ENCODE measurements at regions not wholly inside any gene's neighbourhood (a gene's known extent, or its start where the extent isn't known, plus 50 kb on each side); places are given as distances from the start of the nearest gene placed in this dataset.
"Not testable (repeated sequence)": the region's sequence is repeated elsewhere in the genome, so short reads cannot be mapped to it uniquely, and the experiment has no call there.

GRCh38 chr12:41663598-41664265 lies 475.6 kb downstream of the PDZRN4 start:
- DNase-seq (ENCODE audit: low read depth), result peak; percentile 34
- H3K9ac ChIP-seq (ENCODE audit: low read length), result no peak overlapping the region

GRCh38 chr12:41661141-41661765 lies 473.1 kb downstream of the PDZRN4 start:
- peaks cover 3% of the 10 kb centered on the region for H3K27me3 ChIP-seq (replicated peaks; ENCODE audit: control insufficient read depth, insufficient read depth, low read length)
- H3K4me3 ChIP-seq (ENCODE audit: low read length), result no peak overlapping the region
- DNase-seq (ENCODE audit: low read depth), result no peak
- no peaks in the 10 kb centered on the region for H3K36me3 ChIP-seq (ENCODE audit: control insufficient read depth, insufficient read depth, low read length, severe bottlenecking)
- no peak overlapping the region for H3K9ac ChIP-seq (ENCODE audit: low read length)
- H3K9me3 ChIP-seq (ENCODE audit: control insufficient read depth, low read length), result no peaks in the 10 kb centered on the region
- H3K4me1 ChIP-seq (ENCODE audit: control insufficient read depth, insufficient read depth, low read length), result no peaks in the 10 kb centered on the region

More at GRCh38 chr12:41663598-41664265, 475.6 kb downstream of the PDZRN4 start:
- Histone ChIP-seq H3K36me3 (ENCODE audit: control insufficient read depth, insufficient read depth, low read length, severe bottlenecking) (no peaks in the 10 kb centered on the region), H3K27me3 (replicated peaks; ENCODE audit: control insufficient read depth, insufficient read depth, low read length) (no peaks in the 10 kb centered on the region), H3K9me3 (ENCODE audit: control insufficient read depth, low read length) (no peaks in the 10 kb centered on the region), H3K4me1 (ENCODE audit: control insufficient read depth, insufficient read depth, low read length) (no peaks in the 10 kb centered on the region), H3K4me3 (ENCODE audit: low read length) (no peak overlapping the region)

GRCh38 chr12:41656454-41656853 lies 468.3 kb downstream of the PDZRN4 start:
- Histone ChIP-seq H3K9me3 (ENCODE audit: control insufficient read depth, low read length) (no peaks in the 10 kb centered on the region), H3K4me1 (ENCODE audit: control insufficient read depth, insufficient read depth, low read length) (no peaks in the 10 kb centered on the region), H3K27me3 (replicated peaks; ENCODE audit: control insufficient read depth, insufficient read depth, low read length) (peaks cover 3% of the 10 kb centered on the region), H3K36me3 (ENCODE audit: control insufficient read depth, insufficient read depth, low read length, severe bottlenecking) (no peaks in the 10 kb centered on the region), H3K4me3 (ENCODE audit: low read length) (no peak overlapping the region), H3K9ac (ENCODE audit: low read length) (no peak overlapping the region)
- DNase-seq (ENCODE audit: low read depth), result no peak

- H3K4me1 ChIP-seq (ENCODE audit: control insufficient read depth, insufficient read depth, low read length), result no peaks in the 10 kb centered on the region
- no peaks in the 10 kb centered on the region for H3K36me3 ChIP-seq (ENCODE audit: control insufficient read depth, insufficient read depth, low read length, severe bottlenecking)
- no peak overlapping the region for H3K4me3 ChIP-seq (ENCODE audit: low read length)
- DNase-seq (ENCODE audit: low read depth), result no peak
- H3K9me3 ChIP-seq (ENCODE audit: control insufficient read depth, low read length), result no peaks in the 10 kb centered on the region
- peaks cover 3% of the 10 kb centered on the region for H3K27me3 ChIP-seq (replicated peaks; ENCODE audit: control insufficient read depth, insufficient read depth, low read length)
- H3K9ac ChIP-seq (ENCODE audit: low read length), result no peak overlapping the region
Observed at GRCh38 chr12:41653386-41654326, 465.5 kb downstream of the PDZRN4 start.

- no peak overlapping the region for H3K9ac ChIP-seq (ENCODE audit: low read length)
- no peak for DNase-seq (ENCODE audit: low read depth)
- no peaks in the 10 kb centered on the region for H3K9me3 ChIP-seq (ENCODE audit: control insufficient read depth, low read length)
- no peak overlapping the region for H3K4me3 ChIP-seq (ENCODE audit: low read length)
- no peaks in the 10 kb centered on the region for H3K4me1 ChIP-seq (ENCODE audit: control insufficient read depth, insufficient read depth, low read length)
- peaks cover 3% of the 10 kb centered on the region for H3K27me3 ChIP-seq (replicated peaks; ENCODE audit: control insufficient read depth, insufficient read depth, low read length)
- H3K36me3 ChIP-seq (ENCODE audit: control insufficient read depth, insufficient read depth, low read length, severe bottlenecking), result no peaks in the 10 kb centered on the region
Observed at GRCh38 chr12:41652981-41653380, 464.9 kb downstream of the PDZRN4 start.

- Histone ChIP-seq H3K4me3 (ENCODE audit: low read length) (no peak overlapping the region), H3K4me1 (ENCODE audit: control insufficient read depth, insufficient read depth, low read length) (no peaks in the 10 kb centered on the region), H3K9ac (ENCODE audit: low read length) (no peak overlapping the region), H3K9me3 (ENCODE audit: control insufficient read depth, low read length) (no peaks in the 10 kb centered on the region), H3K36me3 (ENCODE audit: control insufficient read depth, insufficient read depth, low read length, severe bottlenecking) (no peaks in the 10 kb centered on the region), H3K27me3 (replicated peaks; ENCODE audit: control insufficient read depth, insufficient read depth, low read length) (no peaks in the 10 kb centered on the region)
- DNase-seq (ENCODE audit: low read depth), result no peak
Observed at GRCh38 chr12:41645624-41646023, 457.5 kb downstream of the PDZRN4 start.

GRCh38 chr12:41642808-41643207 lies 454.7 kb downstream of the PDZRN4 start:
- not testable (repeated sequence) for H3K4me1 ChIP-seq (ENCODE audit: control insufficient read depth, insufficient read depth, low read length); H3K9ac ChIP-seq (ENCODE audit: low read length); H3K4me3 ChIP-seq (ENCODE audit: low read length); DNase-seq (ENCODE audit: low read depth); H3K9me3 ChIP-seq (ENCODE audit: control insufficient read depth, low read length); H3K36me3 ChIP-seq (ENCODE audit: control insufficient read depth, insufficient read depth, low read length, severe bottlenecking); H3K27me3 ChIP-seq (replicated peaks; ENCODE audit: control insufficient read depth, insufficient read depth, low read length)

- Histone ChIP-seq H3K4me1 (ENCODE audit: control insufficient read depth, insufficient read depth, low read length) (no peaks in the 10 kb centered on the region), H3K36me3 (ENCODE audit: control insufficient read depth, insufficient read depth, low read length, severe bottlenecking) (no peaks in the 10 kb centered on the region), H3K27me3 (replicated peaks; ENCODE audit: control insufficient read depth, insufficient read depth, low read length) (no peaks in the 10 kb centered on the region), H3K9me3 (ENCODE audit: control insufficient read depth, low read length) (no peaks in the 10 kb centered on the region), H3K9ac (ENCODE audit: low read length) (no peak overlapping the region), H3K4me3 (ENCODE audit: low read length) (no peak overlapping the region)
- no peak for DNase-seq (ENCODE audit: low read depth)
Observed at GRCh38 chr12:41636653-41637052, 448.5 kb downstream of the PDZRN4 start.

GRCh38 chr12:41635626-41636364 lies 447.7 kb downstream of the PDZRN4 start:
- Histone ChIP-seq H3K4me1 (ENCODE audit: control insufficient read depth, insufficient read depth, low read length) (no peaks in the 10 kb centered on the region), H3K36me3 (ENCODE audit: control insufficient read depth, insufficient read depth, low read length, severe bottlenecking) (no peaks in the 10 kb centered on the region)

GRCh38 chr12:41634091-41634490 lies 446.0 kb downstream of the PDZRN4 start:
- no peak for DNase-seq (ENCODE audit: low read depth)
- H3K4me1 ChIP-seq (ENCODE audit: control insufficient read depth, insufficient read depth, low read length), result no peaks in the 10 kb centered on the region
- no peaks in the 10 kb centered on the region for H3K36me3 ChIP-seq (ENCODE audit: control insufficient read depth, insufficient read depth, low read length, severe bottlenecking)
- H3K27me3 ChIP-seq (replicated peaks; ENCODE audit: control insufficient read depth, insufficient read depth, low read length), result no peaks in the 10 kb centered on the region
- no peak overlapping the region for H3K9ac ChIP-seq (ENCODE audit: low read length)
- peaks cover under 1% of the 10 kb centered on the region for H3K9me3 ChIP-seq (ENCODE audit: control insufficient read depth, low read length)
- H3K4me3 ChIP-seq (ENCODE audit: low read length), result no peak overlapping the region

More at GRCh38 chr12:41635626-41636364, 447.7 kb downstream of the PDZRN4 start:
- DNase-seq (ENCODE audit: low read depth), result no peak
- no peaks in the 10 kb centered on the region for H3K27me3 ChIP-seq (replicated peaks; ENCODE audit: control insufficient read depth, insufficient read depth, low read length)
- H3K9ac ChIP-seq (ENCODE audit: low read length), result no peak overlapping the region
- no peak overlapping the region for H3K4me3 ChIP-seq (ENCODE audit: low read length)
- H3K9me3 ChIP-seq (ENCODE audit: control insufficient read depth, low read length), result no peaks in the 10 kb centered on the region

All from adipocyte (in vitro differentiated cells).